ENCODE measurements at regions not wholly inside any gene's neighbourhood (a gene's known extent, or its start where the extent isn't known, plus 50 kb on each side); places are given as distances from the start of the nearest gene placed in this dataset.

DNA sequence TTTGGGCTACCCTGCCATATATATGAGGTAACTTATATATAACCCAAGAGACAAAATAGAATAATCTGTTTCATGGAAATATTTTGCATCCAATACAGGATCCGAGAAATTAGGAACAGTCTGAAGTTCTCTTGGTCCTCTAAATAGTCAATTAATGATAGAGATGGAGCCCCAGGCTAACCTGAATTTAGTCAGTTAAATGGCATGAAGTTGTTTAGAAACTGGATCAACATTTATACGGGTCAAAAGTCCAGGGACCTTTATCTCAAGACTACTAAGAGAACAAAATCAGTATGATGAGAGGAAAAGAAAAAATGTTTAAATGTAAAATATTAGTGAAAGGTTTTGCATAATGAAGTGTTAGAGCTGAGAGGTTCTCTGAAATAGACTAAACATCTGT, 303.3 kb upstream of the ACTBL2 start:
- TF ChIP-seq, protein P1, sequence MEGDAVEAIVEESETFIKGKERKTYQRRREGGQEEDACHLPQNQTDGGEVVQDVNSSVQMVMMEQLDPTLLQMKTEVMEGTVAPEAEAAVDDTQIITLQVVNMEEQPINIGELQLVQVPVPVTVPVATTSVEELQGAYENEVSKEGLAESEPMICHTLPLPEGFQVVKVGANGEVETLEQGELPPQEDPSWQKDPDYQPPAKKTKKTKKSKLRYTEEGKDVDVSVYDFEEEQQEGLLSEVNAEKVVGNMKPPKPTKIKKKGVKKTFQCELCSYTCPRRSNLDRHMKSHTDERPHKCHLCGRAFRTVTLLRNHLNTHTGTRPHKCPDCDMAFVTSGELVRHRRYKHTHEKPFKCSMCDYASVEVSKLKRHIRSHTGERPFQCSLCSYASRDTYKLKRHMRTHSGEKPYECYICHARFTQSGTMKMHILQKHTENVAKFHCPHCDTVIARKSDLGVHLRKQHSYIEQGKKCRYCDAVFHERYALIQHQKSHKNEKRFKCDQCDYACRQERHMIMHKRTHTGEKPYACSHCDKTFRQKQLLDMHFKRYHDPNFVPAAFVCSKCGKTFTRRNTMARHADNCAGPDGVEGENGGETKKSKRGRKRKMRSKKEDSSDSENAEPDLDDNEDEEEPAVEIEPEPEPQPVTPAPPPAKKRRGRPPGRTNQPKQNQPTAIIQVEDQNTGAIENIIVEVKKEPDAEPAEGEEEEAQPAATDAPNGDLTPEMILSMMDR (IDR thresholded peaks at IDR 0.05), result no peak
- TF ChIP-seq POLR2A (IDR thresholded peaks at IDR 0.05) (no peak), EP300 (IDR thresholded peaks at IDR 0.05) (no peak)
